ENCODE measurements at regions not wholly inside any gene's neighbourhood (a gene's known extent, or its start where the extent isn't known, plus 50 kb on each side); places are given as distances from the start of the nearest gene placed in this dataset.

DNA sequence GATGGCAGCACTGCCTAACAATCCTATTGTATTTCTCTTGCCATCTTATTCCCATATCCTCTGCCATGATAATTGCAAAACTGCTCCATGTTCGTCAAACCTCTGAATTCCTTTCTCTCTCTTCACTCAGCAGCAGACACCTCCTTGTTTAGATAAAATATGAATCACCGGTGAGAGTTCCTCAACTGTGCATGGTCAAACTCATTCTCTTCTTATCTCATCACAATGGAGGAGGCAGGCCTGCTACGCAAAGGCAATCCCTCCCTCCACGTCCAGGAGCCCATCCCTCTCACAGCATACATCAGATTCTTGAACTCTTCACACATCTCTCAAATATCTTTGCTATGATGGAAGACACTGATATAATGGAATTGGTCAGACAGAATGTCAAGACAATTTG lies 90.1 kb upstream of the DAAM1 start:
- TF ChIP-seq, protein P1, sequence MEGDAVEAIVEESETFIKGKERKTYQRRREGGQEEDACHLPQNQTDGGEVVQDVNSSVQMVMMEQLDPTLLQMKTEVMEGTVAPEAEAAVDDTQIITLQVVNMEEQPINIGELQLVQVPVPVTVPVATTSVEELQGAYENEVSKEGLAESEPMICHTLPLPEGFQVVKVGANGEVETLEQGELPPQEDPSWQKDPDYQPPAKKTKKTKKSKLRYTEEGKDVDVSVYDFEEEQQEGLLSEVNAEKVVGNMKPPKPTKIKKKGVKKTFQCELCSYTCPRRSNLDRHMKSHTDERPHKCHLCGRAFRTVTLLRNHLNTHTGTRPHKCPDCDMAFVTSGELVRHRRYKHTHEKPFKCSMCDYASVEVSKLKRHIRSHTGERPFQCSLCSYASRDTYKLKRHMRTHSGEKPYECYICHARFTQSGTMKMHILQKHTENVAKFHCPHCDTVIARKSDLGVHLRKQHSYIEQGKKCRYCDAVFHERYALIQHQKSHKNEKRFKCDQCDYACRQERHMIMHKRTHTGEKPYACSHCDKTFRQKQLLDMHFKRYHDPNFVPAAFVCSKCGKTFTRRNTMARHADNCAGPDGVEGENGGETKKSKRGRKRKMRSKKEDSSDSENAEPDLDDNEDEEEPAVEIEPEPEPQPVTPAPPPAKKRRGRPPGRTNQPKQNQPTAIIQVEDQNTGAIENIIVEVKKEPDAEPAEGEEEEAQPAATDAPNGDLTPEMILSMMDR (IDR thresholded peaks at IDR 0.05) = no peak
- TF ChIP-seq EZH2 (IDR thresholded peaks at IDR 0.05; ENCODE audit: borderline replicate concordance, insufficient read depth, low read depth, low read length, poor library complexity, severe bottlenecking) = no peak

All from B cell (primary cell).